Astrocyte (in vitro differentiated cells and primary cell): ENCODE measurements at regions not wholly inside any gene's neighbourhood (a gene's known extent, or its start where the extent isn't known, plus 50 kb on each side); places are given as distances from the start of the nearest gene placed in this dataset.
A peak's percentile ranks its signal among the peaks of the same experiment; 100 is the strongest.

ENCODE experiments used
- DNase-seq: peaks from one replicate; pipeline ENCODE4 v3.0.0-alpha.2; 2010; ENCODE audit warnings: low read depth
- FAIRE-seq: peaks from 2 replicates; lab custom pipeline; 2011; peaks lifted over from hg19 to GRCh38; lab: Jason Lieb, UNC
- H2AFZ ChIP-seq: 2 replicates; pipeline ENCODE4 v1.6.0; 2012; ENCODE audit warnings: low read depth, low read length, inconsistent platforms
- H3K27ac ChIP-seq: 2 replicates; pipeline ENCODE4 v1.5.1; 2011; ENCODE audit warnings: low read depth, low read length, inconsistent platforms
- H3K27me3 ChIP-seq: 2 replicates; pipeline ENCODE4 v1.6.0; 2011; ENCODE audit warnings: low read length, inconsistent platforms; ENCODE audit not compliant: insufficient read depth
- H3K36me3 ChIP-seq: 2 replicates; pipeline ENCODE4 v1.5.1; 2011; ENCODE audit warnings: low read length, inconsistent platforms; ENCODE audit not compliant: insufficient read depth
- H3K4me1 ChIP-seq: 2 replicates; pipeline ENCODE4 v1.5.1; 2011; ENCODE audit warnings: low read length, inconsistent platforms; ENCODE audit not compliant: insufficient read depth
- H3K4me2 ChIP-seq: 2 replicates; pipeline ENCODE4 v1.6.0; 2012; ENCODE audit warnings: low read length, inconsistent platforms
- H3K4me3 ChIP-seq: 2 replicates; pipeline ENCODE4 v1.5.1; 2011; ENCODE audit warnings: low read depth, mild to moderate bottlenecking, low read length, inconsistent platforms; ENCODE audit not compliant: insufficient read depth
- H3K79me2 ChIP-seq: 2 replicates; pipeline ENCODE4 v1.6.0; 2012; ENCODE audit warnings: mild to moderate bottlenecking, low read length, inconsistent platforms; ENCODE audit not compliant: insufficient read depth
- H3K9ac ChIP-seq: 2 replicates; pipeline ENCODE4 v1.6.0; 2012; ENCODE audit warnings: mild to moderate bottlenecking, low read length, inconsistent platforms
- H3K9me3 ChIP-seq: 2 replicates; pipeline ENCODE4 v1.5.1; 2012; ENCODE audit warnings: low read depth, mild to moderate bottlenecking, low read length, inconsistent platforms; ENCODE audit not compliant: insufficient read depth
- H4K20me1 ChIP-seq: 2 replicates; pipeline ENCODE4 v1.6.0; 2012; ENCODE audit warnings: low read length, inconsistent platforms; ENCODE audit not compliant: insufficient read depth
- H3K27ac Mint-ChIP-seq: one replicate; pipeline ENCODE4 v1.8.0; 2021; ENCODE audit warnings: mild to moderate bottlenecking, mixed read lengths; ENCODE audit not compliant: unreplicated experiment
- H3K27me3 Mint-ChIP-seq: one replicate; pipeline ENCODE4 v1.8.0; 2021; ENCODE audit warnings: low read depth, mixed read lengths; ENCODE audit not compliant: unreplicated experiment
- H3K36me3 Mint-ChIP-seq: one replicate; pipeline ENCODE4 v1.8.0; 2021; ENCODE audit warnings: low read depth, mixed read lengths; ENCODE audit not compliant: unreplicated experiment
- H3K4me1 Mint-ChIP-seq: one replicate; pipeline ENCODE4 v1.8.0; 2021; ENCODE audit warnings: low read depth, mixed read lengths; ENCODE audit not compliant: unreplicated experiment
- H3K4me3 Mint-ChIP-seq: one replicate; pipeline ENCODE4 v1.8.0; 2021; ENCODE audit warnings: mild to moderate bottlenecking, moderate library complexity, mixed read lengths; ENCODE audit not compliant: unreplicated experiment
- H3K9me3 Mint-ChIP-seq: one replicate; pipeline ENCODE4 v1.8.0; 2021; ENCODE audit warnings: mild to moderate bottlenecking, mixed read lengths; ENCODE audit not compliant: unreplicated experiment
- CTCF ChIP-seq: IDR thresholded peaks from 2 replicates; pipeline ENCODE4 v1.5.1; 2011; ENCODE audit warnings: low read depth, mild to moderate bottlenecking, inconsistent platforms, low read length, moderate library complexity; ENCODE audit not compliant: insufficient read depth
- EZH2 ChIP-seq: IDR thresholded peaks from 2 replicates; pipeline ENCODE4 v1.6.1; 2012; ENCODE audit warnings: mild to moderate bottlenecking, low read length, inconsistent platforms; ENCODE audit not compliant: insufficient read depth

GRCh38 chr4:137997496-137997895, 244.7 kb downstream of the SLC7A11 start:
- H3K27ac Mint-ChIP-seq = peak overlapping the region; percentile 3
- H3K27me3 Mint-ChIP-seq = no peaks in the 10 kb centered on the region
- H3K36me3 Mint-ChIP-seq = no peaks in the 10 kb centered on the region
- Histone ChIP-seq H3K4me2 (no peak overlapping the region), H3K27ac (no peak overlapping the region), H4K20me1 (no peaks in the 10 kb centered on the region), H3K79me2 (no peaks in the 10 kb centered on the region), H3K27me3 (no peaks in the 10 kb centered on the region), H3K4me3 (no peak overlapping the region), H3K4me1 (peaks cover 6% of the 10 kb centered on the region), H3K9ac (no peak overlapping the region), H2AFZ (peak overlapping the region; percentile 40), H3K9me3 (no peaks in the 10 kb centered on the region), H3K36me3 (no peaks in the 10 kb centered on the region)
- H3K4me1 Mint-ChIP-seq = peaks cover 29% of the 10 kb centered on the region
- DNase-seq (no peak), FAIRE-seq (no peak)
- no peaks in the 10 kb centered on the region for H3K9me3 Mint-ChIP-seq
- no peak overlapping the region for H3K4me3 Mint-ChIP-seq
- TF ChIP-seq EZH2 = no peak

GRCh38 chr4:137994853-137995252, 247.3 kb downstream of the SLC7A11 start:
- H3K27me3 ChIP-seq = no peaks in the 10 kb centered on the region
- DNase-seq = peak; percentile 85
- H3K36me3 ChIP-seq = no peaks in the 10 kb centered on the region
- H3K9ac ChIP-seq = no peak overlapping the region
- peaks cover 6% of the 10 kb centered on the region for H3K4me1 ChIP-seq
- no peak overlapping the region for H3K4me2 ChIP-seq
- H3K9me3 ChIP-seq = no peaks in the 10 kb centered on the region
- H3K4me1 Mint-ChIP-seq = peaks cover 29% of the 10 kb centered on the region
- no peaks in the 10 kb centered on the region for H3K27me3 Mint-ChIP-seq
- H3K36me3 Mint-ChIP-seq = no peaks in the 10 kb centered on the region
- H3K9me3 Mint-ChIP-seq = no peaks in the 10 kb centered on the region
- no peak overlapping the region for H2AFZ ChIP-seq
- no peak for TF ChIP-seq EZH2
- no peak for TF ChIP-seq CTCF
- H3K4me3 Mint-ChIP-seq = no peak overlapping the region
- no peaks in the 10 kb centered on the region for H4K20me1 ChIP-seq
- H3K27ac ChIP-seq = peak overlapping the region; percentile 30
- peak overlapping the region; percentile 70 for H3K27ac Mint-ChIP-seq
- no peaks in the 10 kb centered on the region for H3K79me2 ChIP-seq
- peak; percentile 80 for FAIRE-seq
- H3K4me3 ChIP-seq = no peak overlapping the region

- FAIRE-seq = peak; percentile 9
- Histone ChIP-seq H2AFZ (no peak overlapping the region), H4K20me1 (no peaks in the 10 kb centered on the region), H3K27ac (no peak overlapping the region), H3K79me2 (no peaks in the 10 kb centered on the region), H3K4me3 (no peak overlapping the region), H3K4me1 (no peaks in the 10 kb centered on the region), H3K36me3 (no peaks in the 10 kb centered on the region), H3K9ac (no peak overlapping the region), H3K27me3 (no peaks in the 10 kb centered on the region), H3K4me2 (no peak overlapping the region), H3K9me3 (no peaks in the 10 kb centered on the region)
- no peak overlapping the region for H3K27ac Mint-ChIP-seq
- no peaks in the 10 kb centered on the region for H3K27me3 Mint-ChIP-seq
- no peaks in the 10 kb centered on the region for H3K36me3 Mint-ChIP-seq
- H3K4me3 Mint-ChIP-seq = no peak overlapping the region
- DNase-seq = no peak
- TF ChIP-seq CTCF (no peak), EZH2 (no peak)
- no peaks in the 10 kb centered on the region for H3K9me3 Mint-ChIP-seq
- H3K4me1 Mint-ChIP-seq = peaks cover 16% of the 10 kb centered on the region
These were observed 248.9 kb downstream of the SLC7A11 start for GRCh38 chr4:137993232-137993631.
